ENCODE measurements at regions not wholly inside any gene's neighbourhood (a gene's known extent, or its start where the extent isn't known, plus 50 kb on each side); places are given as distances from the start of the nearest gene placed in this dataset.
A peak's percentile ranks its signal among the peaks of the same experiment; 100 is the strongest.

- Histone ChIP-seq H3K9me3 (no peaks in the 10 kb centered on the region), H3K27ac (no peak overlapping the region), H3K4me3 (no peak overlapping the region), H3K4me1 (no peaks in the 10 kb centered on the region), H3K36me3 (no peaks in the 10 kb centered on the region), H3K27me3 (no peaks in the 10 kb centered on the region)
- no peak for DNase-seq
- intact Hi-C loops (cut with DNase I) = no loop called here
- TF ChIP-seq CTCF (IDR thresholded peaks at IDR 0.05) = no peak
- TF ChIP-seq POLR2A (IDR thresholded peaks at IDR 0.05) = no peak
- no peak for ATAC-seq
- 58% methylated on average over 4 of the region's 4 CpGs for WGBS (ENCODE audit: insufficient coverage, low coverage, low lambda C conversion rate, missing lambda C conversion rate)
Observed at GRCh38 chr3:675846-676245, 417.0 kb upstream of the CNTN6 start.

GRCh38 chr3:683770-684169, 409.1 kb upstream of the CNTN6 start:
- H3K27ac ChIP-seq = no peak overlapping the region
- H3K36me3 ChIP-seq = no peaks in the 10 kb centered on the region
- H3K9me3 ChIP-seq = no peaks in the 10 kb centered on the region
- H3K4me3 ChIP-seq = no peak overlapping the region
- WGBS (ENCODE audit: insufficient coverage, low coverage, low lambda C conversion rate, missing lambda C conversion rate) = 20% methylated on average over 2 of the region's 2 CpGs
- no peak for DNase-seq
- intact Hi-C loops (cut with DNase I) = no loop called here
- no peaks in the 10 kb centered on the region for H3K4me1 ChIP-seq
- TF ChIP-seq POLR2A (IDR thresholded peaks at IDR 0.05) (no peak), CTCF (IDR thresholded peaks at IDR 0.05) (no peak)
- H3K27me3 ChIP-seq = no peaks in the 10 kb centered on the region
- ATAC-seq = no peak

- Histone ChIP-seq H3K9me3 (no peaks in the 10 kb centered on the region), H3K4me3 (no peak overlapping the region), H3K27ac (no peak overlapping the region), H3K27me3 (no peaks in the 10 kb centered on the region), H3K36me3 (no peaks in the 10 kb centered on the region), H3K4me1 (no peaks in the 10 kb centered on the region)
- TF ChIP-seq CTCF (IDR thresholded peaks at IDR 0.05) (no peak), POLR2A (IDR thresholded peaks at IDR 0.05) (no peak)
- 40% methylated on average over 1 of the region's 4 CpGs for WGBS (ENCODE audit: insufficient coverage, low coverage, low lambda C conversion rate, missing lambda C conversion rate)
- intact Hi-C loops (cut with DNase I) = no loop called here
- DNase-seq (peak in 1 of 3 donors; percentile 22), ATAC-seq (no peak)
Observed at GRCh38 chr3:690770-691169, 402.1 kb upstream of the CNTN6 start.

GRCh38 chr3:700514-700913, 392.3 kb upstream of the CNTN6 start:
- Histone ChIP-seq H3K9me3 (no peaks in the 10 kb centered on the region), H3K4me3 (no peak overlapping the region), H3K4me1 (no peaks in the 10 kb centered on the region), H3K27ac (no peak overlapping the region), H3K27me3 (no peaks in the 10 kb centered on the region), H3K36me3 (no peaks in the 10 kb centered on the region)
- TF ChIP-seq POLR2A (IDR thresholded peaks at IDR 0.05) = no peak
- TF ChIP-seq CTCF (IDR thresholded peaks at IDR 0.05) = no peak
- ATAC-seq (no peak), DNase-seq (no peak)
- WGBS (ENCODE audit: insufficient coverage, low coverage, low lambda C conversion rate, missing lambda C conversion rate) = no CpG with 5 or more reads among the region's 2 CpGs
- intact Hi-C loops (cut with DNase I) = no loop called here

- Histone ChIP-seq H3K9me3 (no peaks in the 10 kb centered on the region), H3K27ac (no peak overlapping the region), H3K4me1 (no peaks in the 10 kb centered on the region), H3K4me3 (no peak overlapping the region), H3K27me3 (no peaks in the 10 kb centered on the region), H3K36me3 (no peaks in the 10 kb centered on the region)
- ATAC-seq = no peak
- WGBS (ENCODE audit: insufficient coverage, low coverage, low lambda C conversion rate, missing lambda C conversion rate) = 26% methylated on average over 2 of the region's 2 CpGs
- intact Hi-C loops (cut with DNase I) = no loop called here
- DNase-seq = no peak
- no peak for TF ChIP-seq CTCF (IDR thresholded peaks at IDR 0.05)
- TF ChIP-seq POLR2A (IDR thresholded peaks at IDR 0.05) = no peak
Observed at GRCh38 chr3:707041-707440, 385.8 kb upstream of the CNTN6 start.

Data from right lobe of liver (tissue), 6 donors.